NCI-H1092 treated with DMSO at 0.1 percent for 48 hours (cell line): ENCODE measurements at regions not wholly inside any gene's neighbourhood (a gene's known extent, or its start where the extent isn't known, plus 50 kb on each side); places are given as distances from the start of the nearest gene placed in this dataset.

Source experiments
- DNase-seq: peaks from one replicate; lab custom pipeline; 2025; lab: John Stamatoyannopoulos, UW

- no peak for DNase-seq
Observed at GRCh38 chr3:103906304-103906703, 1460.4 kb upstream of the ALCAM start.

DNA sequence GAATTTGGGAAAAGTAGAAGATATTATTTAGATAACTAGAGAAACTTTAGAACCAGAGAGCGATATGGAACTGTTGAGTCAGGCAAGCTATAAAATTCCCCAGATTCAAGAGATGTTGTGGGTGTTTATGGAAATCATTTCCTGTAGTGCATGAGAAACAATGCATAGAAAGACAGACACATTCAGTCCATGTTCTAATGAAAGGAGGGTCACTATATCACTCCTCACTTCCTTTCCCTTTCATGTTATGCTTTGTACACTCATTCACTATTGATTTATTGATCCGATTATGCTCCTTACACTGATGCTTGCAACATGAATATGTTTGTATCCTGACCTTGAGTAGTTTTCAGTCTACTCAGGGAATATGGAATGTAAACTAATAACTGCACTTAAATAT is 1459.9 kb upstream of the ALCAM start:
- DNase-seq = no peak

DNA sequence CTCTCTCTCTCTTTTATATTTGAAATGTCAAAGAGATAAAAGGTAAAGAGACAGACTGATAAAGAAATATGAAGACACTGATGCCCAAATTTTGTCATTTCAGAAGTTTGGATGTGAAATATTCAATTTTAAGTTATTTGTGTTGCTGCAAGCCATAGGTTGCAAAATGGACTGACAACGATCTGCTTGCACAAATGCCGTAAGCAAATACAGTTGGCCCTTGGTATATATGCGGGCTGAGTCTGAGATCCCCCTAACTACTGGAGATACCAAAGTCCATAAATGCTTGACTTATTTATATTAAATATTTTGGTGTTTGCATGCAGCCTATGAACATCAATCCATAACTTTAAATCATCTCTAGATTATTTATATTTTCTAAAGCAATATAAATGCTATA is 1459.1 kb upstream of the ALCAM start:
- no peak for DNase-seq

DNA sequence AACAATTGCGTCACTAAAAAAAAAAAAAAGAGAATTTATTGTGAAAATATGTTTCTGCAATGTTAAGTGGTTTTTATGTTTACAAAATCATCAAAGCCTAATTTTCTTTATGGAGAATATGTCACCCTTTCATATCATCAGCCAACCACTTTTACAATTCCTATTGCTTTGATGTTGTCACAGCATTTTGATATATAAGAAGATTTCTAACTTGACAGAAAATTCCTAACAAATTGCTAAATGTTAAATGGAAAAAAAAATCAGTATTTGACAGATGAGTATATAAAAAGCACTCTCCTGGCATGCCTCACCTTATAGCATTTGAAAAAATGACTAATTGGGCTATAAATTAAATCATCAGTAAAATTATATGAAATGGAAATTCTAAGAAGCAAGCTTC is 1457.3 kb upstream of the ALCAM start:
- DNase-seq = no peak

DNA sequence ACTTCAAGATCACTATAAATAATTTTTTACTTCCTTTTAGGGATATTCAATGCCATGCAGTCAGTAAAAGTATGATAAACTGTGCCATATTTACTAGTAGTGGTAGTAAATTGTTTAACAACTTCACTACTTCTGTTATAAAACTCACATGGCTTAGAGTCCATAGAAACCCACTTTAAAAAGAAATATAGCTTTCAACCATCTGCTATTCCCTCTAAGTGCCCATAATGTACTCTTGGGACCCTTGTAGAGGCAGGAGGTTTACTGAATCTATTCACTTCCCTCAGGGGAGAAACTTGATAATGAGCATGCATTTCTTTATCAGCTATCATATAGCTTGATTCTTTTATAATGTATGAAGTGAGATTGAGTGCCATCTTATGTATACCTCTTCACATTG is 1448.4 kb upstream of the ALCAM start:
- no peak for DNase-seq

DNA sequence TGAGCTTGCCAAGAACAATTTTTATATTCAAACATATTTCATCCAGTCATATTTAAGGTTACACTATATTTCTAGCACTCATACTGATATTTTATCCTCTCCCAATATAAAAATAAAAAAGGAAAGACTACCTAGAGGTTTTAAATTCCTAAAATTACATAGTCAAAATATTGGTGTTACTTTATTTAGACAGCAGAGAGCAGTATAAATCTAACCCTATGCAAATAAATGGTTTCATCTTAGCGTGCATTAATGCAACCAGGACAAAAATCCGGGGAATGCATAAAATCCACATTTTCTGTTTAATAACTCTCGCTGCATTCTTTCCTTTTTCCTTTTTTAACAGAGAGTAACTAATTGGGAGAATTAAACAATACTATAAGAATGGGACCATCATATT is 1447.4 kb upstream of the ALCAM start:
- DNase-seq = no peak

DNA sequence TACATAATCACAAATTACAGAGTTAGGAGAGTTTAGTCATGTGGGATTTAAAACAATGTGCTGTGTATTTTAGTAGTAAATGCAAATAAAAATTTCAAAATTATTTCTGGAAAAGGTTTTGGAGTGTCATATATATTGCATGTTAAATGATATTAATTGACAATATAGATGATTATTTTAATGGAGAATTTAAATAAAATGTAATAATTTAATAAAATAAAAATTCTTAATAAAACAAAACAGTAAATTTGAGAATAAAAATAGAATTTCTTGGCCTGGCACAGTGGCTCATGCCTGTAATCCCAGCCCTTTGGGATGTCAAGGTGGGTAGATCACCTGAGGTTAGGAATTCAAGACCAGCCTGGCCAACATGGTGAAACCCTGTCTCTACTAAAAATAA is 1442.8 kb upstream of the ALCAM start:
- no peak for DNase-seq

GRCh38 chr3:103924544-103924943 is 1442.2 kb upstream of the ALCAM start:
- DNase-seq = no peak

DNA sequence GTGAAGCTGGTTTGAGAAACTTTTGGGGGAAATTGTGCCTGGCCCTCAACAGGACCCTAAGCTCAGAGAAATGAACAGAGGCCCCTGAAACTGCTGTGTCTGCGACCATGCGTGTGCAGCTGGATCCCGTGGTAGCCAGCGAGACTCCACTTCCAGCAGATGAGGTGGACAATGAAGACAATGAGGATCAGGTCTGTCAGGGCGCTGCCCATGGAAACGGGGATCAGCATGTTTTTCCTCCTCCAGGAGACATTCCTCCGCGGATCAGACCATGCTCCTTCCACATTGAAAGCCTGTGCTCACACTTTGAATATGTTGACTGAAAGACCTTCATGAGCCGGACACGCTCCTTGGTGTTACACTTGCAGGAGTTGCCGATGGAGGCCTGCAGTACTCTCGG is 1439.8 kb upstream of the ALCAM start:
- no peak for DNase-seq

- DNase-seq = no peak
Observed at GRCh38 chr3:103927896-103928295, 1438.8 kb upstream of the ALCAM start.

DNA sequence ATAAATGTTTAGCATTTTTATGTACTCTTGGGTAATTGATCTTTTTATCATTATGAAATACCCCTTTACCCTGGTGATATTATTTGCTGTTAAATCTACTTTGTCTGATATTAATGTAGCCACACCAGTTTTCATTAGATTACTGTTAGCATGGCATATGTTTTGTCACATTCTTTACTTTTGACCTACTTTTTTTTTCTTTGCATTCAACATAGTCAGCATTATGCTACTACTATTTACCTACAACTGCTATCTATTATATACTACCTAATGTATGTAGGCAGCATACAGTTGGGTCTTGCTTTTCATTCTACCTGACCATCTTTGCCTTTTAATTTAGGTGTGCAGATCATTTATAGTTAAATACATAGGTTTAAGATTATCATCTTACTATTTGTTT is 1429.6 kb upstream of the ALCAM start:
- no peak for DNase-seq

DNA sequence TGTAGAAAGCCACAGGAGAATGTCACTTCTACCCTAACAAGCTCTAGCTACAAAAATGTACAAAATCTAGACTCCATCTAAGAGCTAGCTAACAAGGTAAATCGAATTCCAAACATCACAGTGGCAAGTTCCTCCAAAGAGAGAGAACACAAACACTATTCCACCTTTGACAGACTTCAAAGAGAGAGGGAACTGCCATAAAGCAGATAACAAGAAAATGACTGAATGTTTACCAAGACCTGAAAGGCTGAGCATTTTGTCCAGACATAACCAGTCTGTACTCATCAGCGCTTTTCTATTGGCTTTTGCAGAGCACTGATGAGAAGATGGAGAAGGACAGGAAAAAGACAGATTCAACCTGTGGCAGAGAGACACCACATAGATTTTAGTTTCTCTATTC is 1419.6 kb upstream of the ALCAM start:
- no peak for DNase-seq

GRCh38 chr3:103949693-103950092 is 1417.0 kb upstream of the ALCAM start:
- no peak for DNase-seq

- DNase-seq = no peak
Observed at GRCh38 chr3:103950676-103951075, 1416.0 kb upstream of the ALCAM start.

DNA sequence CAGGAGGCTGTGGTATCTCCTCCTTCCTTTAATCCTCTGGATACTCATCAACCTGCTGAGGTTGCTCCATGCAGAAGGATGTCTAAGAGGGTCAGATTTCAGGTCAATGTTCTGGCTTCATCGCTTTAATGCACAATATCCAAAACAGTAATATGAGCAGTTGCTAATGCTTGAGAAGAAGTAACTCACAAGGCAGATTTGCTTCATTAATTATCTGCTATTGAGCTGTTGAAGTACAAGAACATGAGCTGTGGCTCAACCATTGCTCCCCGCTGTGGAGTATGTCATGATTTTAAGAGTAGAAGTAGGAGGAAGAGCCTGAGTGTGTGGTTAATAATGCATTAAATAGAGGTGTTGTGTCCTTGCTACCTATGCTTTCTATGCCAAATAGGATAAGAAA is 1412.9 kb upstream of the ALCAM start:
- no peak for DNase-seq

DNA sequence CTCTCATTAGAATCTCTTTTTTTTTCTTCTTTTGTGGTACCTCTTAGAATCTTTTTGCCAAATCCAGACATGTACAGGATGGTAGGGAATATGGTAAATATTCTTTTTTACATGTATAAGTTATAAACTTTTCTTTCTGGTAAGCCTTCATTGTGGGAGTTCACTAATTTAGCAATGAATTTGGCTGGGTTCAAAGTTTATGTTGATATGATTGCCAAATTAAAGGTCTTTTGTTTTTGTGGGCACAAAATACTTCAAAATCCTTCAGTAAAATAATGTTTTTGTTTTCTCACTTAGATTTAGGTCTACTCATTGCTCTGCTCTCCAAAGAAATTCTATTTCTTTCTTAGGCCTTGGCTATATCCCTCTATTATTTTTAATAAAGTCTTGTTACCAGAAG is 1405.9 kb upstream of the ALCAM start:
- DNase-seq = no peak

DNA sequence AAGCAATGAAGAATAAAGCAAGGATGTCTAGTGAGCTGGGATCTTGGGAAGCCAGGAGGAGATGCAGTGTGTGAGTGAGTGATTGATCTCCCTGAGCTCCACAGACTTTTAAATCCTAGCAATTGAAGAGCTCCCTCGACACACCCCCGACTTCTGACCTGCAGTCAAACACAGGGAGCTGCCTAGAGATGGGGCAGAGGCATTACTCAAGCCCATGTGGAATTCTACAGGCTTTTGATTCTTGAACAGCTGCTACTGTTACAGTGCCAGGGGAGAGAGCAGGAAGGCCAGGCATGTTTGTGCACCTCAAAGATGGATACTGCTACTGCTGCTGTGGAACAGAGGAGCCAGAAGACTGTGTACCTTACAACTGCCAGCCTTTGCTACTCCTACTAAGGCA is 1403.1 kb upstream of the ALCAM start:
- DNase-seq = no peak

GRCh38 chr3:103965764-103966163 is 1400.9 kb upstream of the ALCAM start:
- DNase-seq = no peak

- no peak for DNase-seq
Observed at GRCh38 chr3:103966749-103967148, 1400.0 kb upstream of the ALCAM start.

- DNase-seq = no peak
Observed at GRCh38 chr3:103968131-103968530, 1398.6 kb upstream of the ALCAM start.

- DNase-seq = no peak
Observed at GRCh38 chr3:103968751-103969150, 1398.0 kb upstream of the ALCAM start.

DNA sequence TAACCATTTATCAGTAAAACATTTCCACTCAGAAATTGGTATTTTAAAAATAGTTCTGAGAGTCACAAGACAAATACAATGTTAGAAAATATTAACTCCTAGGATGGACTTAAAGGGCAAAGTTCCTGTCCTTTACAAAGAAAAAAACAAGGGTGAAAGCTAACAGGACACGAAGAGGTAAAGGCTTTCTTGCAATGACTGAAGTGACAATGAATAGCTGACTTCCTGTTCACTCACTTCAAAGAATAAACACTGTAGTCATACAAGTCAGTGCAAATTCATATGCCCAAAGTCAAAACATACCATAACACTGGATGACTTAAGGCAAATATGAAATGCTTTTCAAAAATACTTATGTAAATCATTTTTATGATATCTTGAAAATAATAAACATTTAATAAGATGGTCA is 1389.8 kb upstream of the ALCAM start:
- no peak for DNase-seq

DNA sequence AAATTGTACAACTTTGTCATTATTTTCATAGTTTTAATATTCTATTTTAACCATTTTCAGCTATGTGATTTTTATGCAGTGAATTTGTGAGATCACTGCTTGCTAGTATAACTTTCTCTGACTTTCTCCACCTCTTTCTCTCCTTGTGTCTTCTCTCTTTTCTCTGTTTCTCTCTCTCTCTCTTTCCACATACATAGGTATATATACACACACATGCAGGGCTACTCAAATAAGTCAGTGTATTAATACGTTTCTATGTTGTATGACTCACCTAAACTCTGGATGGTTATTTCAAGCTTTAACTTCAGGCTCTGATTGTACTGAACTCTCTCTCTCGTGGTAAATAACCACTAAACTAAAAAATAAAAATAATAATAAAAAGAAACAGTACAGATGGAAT is 1389.3 kb upstream of the ALCAM start:
- DNase-seq = no peak

DNA sequence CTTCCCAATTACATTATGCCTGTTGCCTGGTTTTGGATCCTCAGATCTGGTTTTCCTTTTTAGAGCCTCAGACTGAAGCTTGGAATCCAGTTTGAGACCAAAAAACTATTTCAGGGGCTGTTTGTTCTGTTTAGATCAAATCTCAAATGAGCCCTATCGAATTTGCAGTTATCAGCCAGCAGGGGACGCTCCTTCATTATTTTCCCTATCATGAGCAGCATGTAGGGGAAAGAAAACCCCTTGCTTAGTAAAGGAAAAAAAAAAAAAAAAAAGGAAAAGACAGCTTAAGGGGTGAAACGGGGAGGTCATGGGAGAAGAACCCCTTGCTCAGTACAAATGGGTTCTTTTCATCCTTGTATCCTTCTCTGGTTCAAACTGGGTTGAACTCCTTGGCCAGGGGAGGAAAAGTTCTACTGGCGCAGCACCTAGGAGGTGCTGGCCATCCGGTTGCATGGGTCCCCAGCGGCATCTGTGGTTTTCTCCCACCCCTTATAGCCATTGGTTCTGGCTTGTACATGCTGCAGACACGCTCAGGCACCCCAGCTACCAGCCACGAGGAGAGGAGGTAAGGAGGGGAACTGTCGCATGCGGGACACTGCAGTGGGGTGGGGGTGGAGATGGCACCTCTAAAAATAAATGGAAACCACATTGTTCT is 1375.1 kb upstream of the ALCAM start:
- no peak for DNase-seq

DNA sequence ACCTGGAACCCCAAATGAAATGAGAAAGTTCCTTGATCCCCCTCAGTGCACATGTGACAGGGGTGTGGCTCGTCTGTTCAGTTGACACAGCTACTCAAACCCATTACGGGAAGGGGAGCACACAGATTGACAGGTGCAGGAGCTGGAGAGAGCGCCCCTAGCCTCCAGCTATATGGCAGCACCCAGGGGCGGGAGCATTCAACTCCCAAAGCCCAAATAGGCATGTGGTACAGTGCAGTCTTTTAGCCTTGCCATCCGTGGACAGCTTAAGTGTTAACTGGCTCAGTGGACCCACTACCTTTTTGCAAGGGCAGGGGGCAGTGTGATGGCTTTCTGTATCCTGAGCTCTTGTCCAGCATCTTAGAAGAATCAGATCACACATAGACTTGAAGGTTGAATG is 1374.2 kb upstream of the ALCAM start:
- DNase-seq = no peak
